ENCODE measurements at regions not wholly inside any gene's neighbourhood (a gene's known extent, or its start where the extent isn't known, plus 50 kb on each side); places are given as distances from the start of the nearest gene placed in this dataset.
"Not testable (repeated sequence)": the region's sequence is repeated elsewhere in the genome, so short reads cannot be mapped to it uniquely, and the experiment has no call there.

DNA sequence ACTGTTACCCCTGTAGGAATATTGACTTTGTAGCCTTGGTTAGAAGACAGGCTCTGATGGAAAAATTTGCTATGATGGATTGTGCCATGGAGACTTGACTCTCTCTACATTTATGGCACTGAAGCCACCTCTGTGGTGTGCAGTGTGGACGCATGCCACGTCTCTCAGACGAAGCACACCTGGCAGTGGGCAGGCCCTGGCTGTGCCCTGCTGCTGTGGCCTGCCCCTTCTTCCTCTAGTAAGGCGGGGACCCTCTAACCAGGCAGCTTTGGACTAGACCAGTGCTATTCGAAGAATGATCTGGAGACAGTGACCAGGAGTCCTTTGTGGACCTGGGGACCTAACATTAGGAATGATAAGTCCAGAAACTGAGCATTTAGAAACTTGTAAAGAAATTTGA, 773.5 kb upstream of the TPTE start:
- POLR2A ChIA-PET; CTCF ChIA-PET; DNase-seq (ENCODE audit: extremely low spot score): not testable (repeated sequence)

- POLR2A ChIA-PET; CTCF ChIA-PET; DNase-seq (ENCODE audit: extremely low spot score): not testable (repeated sequence)
Measured at GRCh38 chr21:9748451-9748850, 772.9 kb upstream of the TPTE start.

DNA sequence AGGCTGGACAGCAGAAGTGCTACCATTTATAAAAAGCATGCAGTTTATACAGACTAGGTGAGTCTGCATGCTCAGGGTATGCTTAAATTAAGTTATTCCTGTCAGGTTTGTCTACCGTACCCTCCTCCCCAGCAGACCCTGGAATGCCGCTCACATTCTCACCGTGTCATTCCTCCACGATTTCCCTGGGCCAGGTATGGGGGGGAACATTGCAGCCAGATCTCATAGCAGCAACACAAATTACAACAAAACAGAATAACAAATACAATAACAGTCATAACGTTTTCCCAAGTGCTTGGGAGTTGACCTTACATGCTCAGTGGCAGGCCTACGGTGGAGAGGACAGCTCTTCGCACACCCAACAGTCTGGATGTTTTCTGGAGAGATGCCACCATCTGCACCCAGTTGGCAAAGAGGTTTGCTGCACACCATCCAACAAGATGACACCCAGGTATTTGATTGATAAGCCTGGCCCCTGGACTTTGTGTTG, 771.6 kb upstream of the TPTE start:
- DNase-seq (ENCODE audit: extremely low spot score); POLR2A ChIA-PET; CTCF ChIA-PET: not testable (repeated sequence)

GRCh38 chr21:9750341-9751086, 770.9 kb upstream of the TPTE start:
- ChIA-PET CTCF (no interaction called here), POLR2A (no interaction called here)
- no peak for TF ChIP-seq CTCF (IDR thresholded peaks at IDR 0.05; ENCODE audit: control extremely low read depth, extremely low read depth, low read depth, missing control alignments)
- no peak for DNase-seq (ENCODE audit: extremely low spot score)

GRCh38 chr21:9751087-9751585, 770.2 kb upstream of the TPTE start:
- POLR2A ChIA-PET; DNase-seq (ENCODE audit: extremely low spot score); CTCF ChIA-PET: not testable (repeated sequence)

DNA sequence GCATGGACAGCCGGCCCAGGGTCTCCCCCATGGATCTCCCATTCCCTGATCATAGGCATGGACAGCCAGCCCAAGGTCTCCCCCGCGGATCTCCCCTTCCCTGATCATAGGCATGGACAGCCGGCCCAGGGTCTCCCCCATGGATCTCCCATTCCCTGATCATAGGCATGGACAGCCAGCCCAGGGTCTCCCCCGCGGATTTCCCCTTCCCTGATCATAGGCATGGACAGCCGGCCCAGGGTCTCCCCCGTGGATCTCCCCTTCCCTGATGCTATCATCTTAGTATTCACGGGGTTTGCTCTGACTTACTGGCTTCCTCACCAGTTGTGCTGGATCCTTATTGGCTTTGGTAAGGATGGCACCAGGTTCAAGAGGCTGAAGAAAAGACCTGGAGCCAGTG, 769.4 kb upstream of the TPTE start:
- DNase-seq (ENCODE audit: extremely low spot score); CTCF ChIA-PET; POLR2A ChIA-PET: not testable (repeated sequence)

GRCh38 chr21:9753441-9753840, 767.9 kb upstream of the TPTE start:
- POLR2A ChIA-PET; DNase-seq (ENCODE audit: extremely low spot score); CTCF ChIA-PET: not testable (repeated sequence)

- CTCF ChIA-PET = no interaction called here
- POLR2A ChIA-PET = no interaction called here
- no peak for DNase-seq (ENCODE audit: extremely low spot score)
- TF ChIP-seq CTCF (IDR thresholded peaks at IDR 0.05; ENCODE audit: control extremely low read depth, extremely low read depth, low read depth, missing control alignments) = no peak
Measured at GRCh38 chr21:9753943-9754342, 767.4 kb upstream of the TPTE start.

DNA sequence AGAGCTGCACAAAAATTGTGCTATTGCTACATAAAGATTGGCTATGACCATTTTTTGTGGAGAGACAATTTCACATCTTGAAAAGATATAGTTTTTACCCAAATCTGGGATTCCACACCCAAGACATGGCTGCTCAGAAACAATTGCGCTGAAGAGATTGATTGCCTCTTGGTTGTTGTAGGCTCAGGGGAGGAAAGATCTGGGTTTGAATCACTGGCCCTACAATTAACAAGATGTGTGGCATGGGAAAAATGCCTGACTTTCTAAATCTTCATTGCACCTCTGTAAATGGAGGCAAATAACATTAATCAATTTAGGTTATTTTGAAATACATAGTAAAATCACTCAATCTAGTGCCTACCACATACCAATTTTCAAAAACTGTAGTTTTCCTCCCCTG, 766.9 kb upstream of the TPTE start:
- POLR2A ChIA-PET; CTCF ChIA-PET; DNase-seq (ENCODE audit: extremely low spot score): not testable (repeated sequence)

- no peak for DNase-seq (ENCODE audit: extremely low spot score)
- TF ChIP-seq CTCF (IDR thresholded peaks at IDR 0.05; ENCODE audit: control extremely low read depth, extremely low read depth, low read depth, missing control alignments) = no peak
- CTCF ChIA-PET = no interaction called here
- POLR2A ChIA-PET = no interaction called here
Measured at GRCh38 chr21:9755611-9756010, 765.8 kb upstream of the TPTE start.

DNA sequence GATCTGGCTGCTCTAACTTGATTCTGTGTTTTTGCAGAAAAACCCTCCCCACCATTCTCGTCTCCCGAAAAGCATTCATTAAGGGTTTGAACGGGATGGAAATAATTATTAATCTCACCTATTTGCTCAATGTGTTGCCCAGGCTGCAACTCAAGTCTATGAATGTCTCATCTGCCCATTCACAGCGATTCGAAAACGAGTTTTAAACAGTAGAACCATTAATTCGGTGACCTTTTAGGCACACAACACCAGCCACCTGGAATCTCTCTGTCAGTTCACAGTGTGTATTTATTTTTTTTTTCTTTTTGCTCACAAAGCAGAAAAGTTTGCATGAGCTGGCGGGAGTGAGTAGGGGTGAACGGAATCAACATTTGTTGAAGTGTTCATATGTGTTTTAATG, 764.7 kb upstream of the TPTE start:
- TF ChIP-seq CTCF (IDR thresholded peaks at IDR 0.05; ENCODE audit: control extremely low read depth, extremely low read depth, low read depth, missing control alignments) = no peak
- ChIA-PET POLR2A (no interaction called here), CTCF (no interaction called here)
- DNase-seq (ENCODE audit: extremely low spot score) = no peak

- CTCF ChIA-PET; POLR2A ChIA-PET; DNase-seq (ENCODE audit: extremely low spot score): not testable (repeated sequence)
Measured at GRCh38 chr21:9757118-9757517, 764.3 kb upstream of the TPTE start.

GRCh38 chr21:9757572-9757971, 763.8 kb upstream of the TPTE start:
- CTCF ChIA-PET; POLR2A ChIA-PET; DNase-seq (ENCODE audit: extremely low spot score): not testable (repeated sequence)

Measured in GM10248 (cell line).